ENCODE measurements at regions not wholly inside any gene's neighbourhood (a gene's known extent, or its start where the extent isn't known, plus 50 kb on each side); places are given as distances from the start of the nearest gene placed in this dataset.

DNA sequence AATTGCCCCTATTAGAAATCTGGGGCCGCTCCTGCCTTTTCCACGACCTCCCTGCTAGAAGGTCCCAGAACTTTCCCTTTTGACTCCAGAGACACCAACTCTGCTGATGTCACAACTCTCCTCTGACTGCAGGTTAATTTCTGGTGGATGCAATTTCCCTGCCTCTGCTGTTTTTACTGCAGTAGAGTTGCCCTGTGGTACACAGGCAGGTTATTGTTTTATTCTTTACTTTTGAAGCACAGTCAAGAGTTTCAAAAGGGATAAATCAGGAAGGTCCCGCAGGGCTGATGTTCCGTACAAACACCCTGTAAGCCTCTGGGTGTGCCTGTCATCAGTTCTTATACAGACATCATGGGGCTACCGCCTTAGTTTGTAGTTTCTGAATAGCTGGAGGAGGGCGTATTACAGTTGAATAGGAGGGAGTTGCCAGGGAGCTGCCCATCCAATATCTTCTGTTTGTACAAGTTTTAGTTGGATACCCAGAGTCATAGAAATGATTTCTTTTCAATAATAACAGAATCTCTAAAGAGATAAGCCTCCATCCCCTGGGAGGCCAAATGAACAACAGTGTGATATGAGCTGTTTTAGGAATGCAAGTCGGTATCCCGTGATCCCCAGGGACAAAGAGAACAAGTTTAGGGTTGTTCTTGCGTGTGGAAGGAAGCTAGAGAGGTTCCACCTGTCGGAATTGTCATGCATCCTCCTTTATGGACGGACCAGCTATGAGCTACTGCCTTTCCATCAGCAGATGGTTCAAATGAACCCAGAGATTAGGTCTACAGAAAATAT lies 108.4 kb upstream of the COPS8 start:
- TF ChIP-seq, protein P1, sequence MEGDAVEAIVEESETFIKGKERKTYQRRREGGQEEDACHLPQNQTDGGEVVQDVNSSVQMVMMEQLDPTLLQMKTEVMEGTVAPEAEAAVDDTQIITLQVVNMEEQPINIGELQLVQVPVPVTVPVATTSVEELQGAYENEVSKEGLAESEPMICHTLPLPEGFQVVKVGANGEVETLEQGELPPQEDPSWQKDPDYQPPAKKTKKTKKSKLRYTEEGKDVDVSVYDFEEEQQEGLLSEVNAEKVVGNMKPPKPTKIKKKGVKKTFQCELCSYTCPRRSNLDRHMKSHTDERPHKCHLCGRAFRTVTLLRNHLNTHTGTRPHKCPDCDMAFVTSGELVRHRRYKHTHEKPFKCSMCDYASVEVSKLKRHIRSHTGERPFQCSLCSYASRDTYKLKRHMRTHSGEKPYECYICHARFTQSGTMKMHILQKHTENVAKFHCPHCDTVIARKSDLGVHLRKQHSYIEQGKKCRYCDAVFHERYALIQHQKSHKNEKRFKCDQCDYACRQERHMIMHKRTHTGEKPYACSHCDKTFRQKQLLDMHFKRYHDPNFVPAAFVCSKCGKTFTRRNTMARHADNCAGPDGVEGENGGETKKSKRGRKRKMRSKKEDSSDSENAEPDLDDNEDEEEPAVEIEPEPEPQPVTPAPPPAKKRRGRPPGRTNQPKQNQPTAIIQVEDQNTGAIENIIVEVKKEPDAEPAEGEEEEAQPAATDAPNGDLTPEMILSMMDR (conservative IDR thresholded peaks at IDR 0.05), result no peak
- no peak overlapping the region for H3K27ac ChIP-seq

DNA sequence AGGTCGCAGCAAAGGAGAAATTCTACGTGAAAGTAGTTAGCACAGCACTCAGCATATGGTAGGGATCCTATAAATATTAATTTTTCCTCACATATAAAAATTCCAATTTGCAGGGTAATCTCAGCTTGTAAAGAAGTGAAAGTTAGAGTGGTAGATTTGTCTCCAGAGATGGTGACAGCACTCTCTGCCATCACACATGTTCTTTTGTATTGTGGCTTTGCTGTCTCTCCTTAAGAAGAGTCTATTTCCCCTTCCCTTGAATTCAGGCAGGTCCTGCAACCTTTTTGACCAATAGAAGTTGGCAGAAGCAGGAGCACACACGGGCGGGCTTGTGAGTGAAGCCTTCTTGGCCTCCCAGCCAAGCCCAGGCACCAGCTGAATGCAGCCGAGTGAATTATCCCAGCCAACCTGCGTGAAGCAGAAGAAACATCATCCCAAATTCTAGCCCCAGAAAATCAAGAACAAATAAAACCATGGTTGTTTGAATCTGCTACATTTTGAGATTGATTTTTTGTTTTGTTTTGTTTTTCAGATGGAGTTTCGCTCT lies 107.8 kb upstream of the COPS8 start:
- H3K27ac ChIP-seq, result no peak overlapping the region
- TF ChIP-seq, protein P1 (conservative IDR thresholded peaks at IDR 0.05), result no peak

DNA sequence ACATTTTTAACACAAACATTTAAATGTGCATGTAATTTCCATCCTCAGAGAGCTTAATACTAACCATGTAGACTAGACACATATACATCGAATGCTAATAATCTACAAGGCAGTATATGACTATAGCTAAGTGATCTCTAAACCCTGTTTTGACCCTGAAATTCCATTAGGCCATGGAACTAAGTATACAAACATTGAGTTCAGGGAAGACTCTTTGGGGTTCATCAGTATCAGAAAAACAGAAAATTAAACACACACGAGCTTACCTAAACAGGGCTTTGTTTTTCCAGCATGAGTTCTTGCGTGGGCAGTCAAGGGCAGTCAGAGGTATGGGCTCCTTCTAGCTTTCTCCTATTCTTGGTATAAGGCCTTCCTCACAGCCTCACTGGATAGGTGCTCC lies 106.0 kb upstream of the COPS8 start:
- TF ChIP-seq, protein P1 (conservative IDR thresholded peaks at IDR 0.05), result no peak
- H3K27ac ChIP-seq, result no peak overlapping the region

DNA sequence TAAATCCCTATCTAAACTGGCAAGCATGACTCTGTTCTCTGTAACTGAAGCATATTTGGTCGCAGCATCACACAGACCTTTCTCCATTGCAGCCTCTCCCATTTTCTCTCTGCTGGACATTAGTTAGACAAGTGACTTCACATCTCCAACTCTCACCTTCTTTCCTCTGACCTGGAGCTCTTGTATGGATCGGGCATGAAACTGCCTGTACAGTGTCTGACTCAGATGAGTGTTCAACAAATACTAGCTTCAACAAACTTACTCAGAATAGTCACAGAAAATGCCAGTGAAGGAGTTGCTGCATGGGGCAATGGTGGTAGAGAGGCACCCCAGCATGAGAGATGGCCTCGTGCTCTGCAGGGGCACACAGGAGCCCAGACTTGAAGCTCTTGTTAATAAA lies 104.7 kb upstream of the COPS8 start:
- H3K27ac ChIP-seq, result no peak overlapping the region
- TF ChIP-seq, protein P1 (conservative IDR thresholded peaks at IDR 0.05), result no peak

DNA sequence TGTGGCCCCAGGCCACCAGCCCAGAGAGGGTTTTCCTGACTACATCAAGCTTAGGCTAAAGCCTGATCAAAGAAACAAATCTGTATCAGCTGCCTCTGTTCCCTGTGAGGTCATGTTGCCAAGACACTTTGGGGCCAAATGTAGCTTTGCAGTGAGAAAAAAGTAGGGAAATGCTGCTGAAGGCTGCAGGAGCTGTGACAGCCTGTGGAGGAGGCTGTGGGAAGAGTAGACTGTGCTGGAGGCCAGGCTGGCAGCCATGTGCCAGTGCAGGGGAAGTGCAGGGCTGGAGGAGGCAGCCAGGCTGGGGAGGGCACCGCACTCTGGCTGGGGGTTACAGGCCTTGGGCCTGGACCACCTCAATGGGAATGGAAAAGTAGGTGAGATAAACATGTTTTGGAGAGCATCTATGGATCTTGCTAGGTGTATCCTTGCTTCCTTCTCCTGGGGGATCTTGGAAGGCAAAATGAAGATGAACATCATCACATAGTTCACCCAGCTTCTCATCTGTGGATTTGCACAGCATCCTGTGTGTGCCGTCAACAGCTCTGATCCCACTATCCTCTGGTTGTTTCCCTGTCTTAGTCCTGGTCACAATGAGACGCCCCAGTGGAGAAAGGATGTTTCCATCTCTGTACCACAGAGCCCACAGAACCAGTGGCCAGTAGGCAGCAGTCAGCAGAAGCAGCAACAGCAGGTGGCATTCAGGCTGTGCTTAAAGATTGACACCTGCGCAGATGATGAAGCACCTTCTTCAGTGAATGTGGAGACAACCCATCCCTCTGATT lies 103.8 kb upstream of the COPS8 start:
- TF ChIP-seq, protein P1 (conservative IDR thresholded peaks at IDR 0.05), result no peak

DNA sequence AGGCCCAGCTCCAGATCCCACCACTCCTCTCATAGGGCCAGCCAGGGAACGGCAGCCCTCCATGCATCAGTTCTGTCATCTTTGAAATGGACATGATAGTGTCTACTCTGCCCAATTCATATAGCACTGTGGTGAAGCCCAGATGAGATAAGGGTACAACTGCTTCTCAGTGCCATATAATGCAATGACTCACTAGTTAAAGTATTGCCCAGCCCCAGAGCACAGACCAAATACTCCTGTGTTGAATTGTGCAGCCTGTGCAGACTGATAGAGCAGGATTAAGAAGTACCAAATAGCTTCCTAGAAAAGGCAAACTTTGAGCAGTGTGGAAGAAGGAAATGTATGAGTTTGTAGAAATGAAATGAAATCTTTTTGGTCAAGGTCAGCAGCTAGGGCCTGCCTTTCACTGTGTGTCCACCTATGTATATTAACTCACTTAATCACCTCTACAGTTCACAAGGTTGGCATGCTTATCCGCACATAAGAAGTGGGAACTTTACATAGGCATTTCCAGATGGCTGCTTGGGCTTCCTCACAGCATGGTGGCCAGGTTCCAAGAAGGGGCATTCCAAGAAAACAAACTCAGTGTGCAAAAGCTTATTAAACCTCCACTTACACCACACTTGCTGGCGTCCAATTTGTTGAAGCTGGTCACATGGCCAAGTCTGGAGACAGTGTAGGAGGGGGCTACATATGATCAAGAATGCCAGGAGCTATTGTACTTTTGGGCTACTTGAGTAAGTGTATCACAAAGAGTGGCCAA lies 102.8 kb upstream of the COPS8 start:
- H3K27ac ChIP-seq, result no peak overlapping the region
- TF ChIP-seq, protein P1 (conservative IDR thresholded peaks at IDR 0.05), result no peak

More for the DNA sequence above, 103.8 kb upstream of the COPS8 start:
- H3K27ac ChIP-seq, result no peak overlapping the region

DNA sequence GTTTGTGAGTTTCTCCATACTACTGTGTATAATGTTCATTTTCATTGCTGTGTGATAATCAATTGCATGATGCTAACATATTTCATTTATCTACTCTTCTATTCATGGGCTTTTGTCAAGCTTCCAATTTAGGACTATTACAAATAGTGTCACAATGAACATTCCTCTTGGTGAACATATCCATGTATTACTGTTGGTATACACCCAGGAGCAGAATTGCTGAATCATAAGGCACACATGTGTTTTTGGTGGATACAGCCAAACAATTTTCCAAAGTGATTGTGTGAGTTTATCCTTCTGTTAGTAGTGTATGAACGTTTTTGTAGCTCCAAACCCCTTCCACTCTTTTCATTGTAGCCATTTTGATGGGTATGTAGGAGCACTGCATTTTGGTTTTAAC lies 101.6 kb upstream of the COPS8 start:
- H3K27ac ChIP-seq, result no peak overlapping the region

More for the DNA sequence above, 101.6 kb upstream of the COPS8 start:
- TF ChIP-seq, protein P1 (conservative IDR thresholded peaks at IDR 0.05), result no peak

Data from VCaP (cell line).